Spleen (tissue), 7 donors: ENCODE measurements at regions not wholly inside any gene's neighbourhood (a gene's known extent, or its start where the extent isn't known, plus 50 kb on each side); places are given as distances from the start of the nearest gene placed in this dataset.

Experiments
- CTCF ChIP-seq, 11 experiments: fragments of 200-600 bp in 7 of 11; fragments of 450-650 bp in 4 of 11; sonication (generic) in 4 of 11; IDR thresholded peaks in 8 of 11; conservative IDR thresholded peaks in 3 of 11; 1 replicate in 7 of 11; 2 replicates in 4 of 11; pipeline versions ENCODE4 v1.4.0 to v1.8.0; 2016 to 2021; ENCODE audit warnings: antibody characterized with exemption in 11 of 11, inconsistent platforms in 4 of 11, mild to moderate bottlenecking in 1 of 11
- POLR2A ChIP-seq, 3 donors: fragments of 450-650 bp; IDR thresholded peaks; one replicate each; pipeline ENCODE4 v1.5.1; 2017; ENCODE audit warnings: antibody characterized with exemption in 3 of 3, mild to moderate bottlenecking in 1 of 3
- POLR2AphosphoS5 ChIP-seq, 3 donors: sonication (generic); formaldehyde crosslinking; IDR thresholded peaks; one replicate each; pipeline ENCODE4 v1.5.1; 2017; ENCODE audit warnings: antibody characterized with exemption in 3 of 3
- donor health status: DM: no; HTN: no; CAD: no; lungs with moderate emphysema.
- donor health status: DM: no; HTN: no; CAD: no.
- donor health status: DM: no; HTN: no; CAD: no.

- no peak for TF ChIP-seq CTCF (IDR thresholded peaks at IDR 0.05 in 8 of 11, conservative IDR thresholded peaks at IDR 0.05 in 3 of 11)
- no peak for TF ChIP-seq POLR2AphosphoS5 (IDR thresholded peaks at IDR 0.05)
- no peak for TF ChIP-seq POLR2A (IDR thresholded peaks at IDR 0.05)
Observed at GRCh38 chr17:70608957-70609356, 439.6 kb downstream of the KCNJ2 start.
